Mammary epithelial cell (primary cell): ENCODE measurements at regions not wholly inside any gene's neighbourhood (a gene's known extent, or its start where the extent isn't known, plus 50 kb on each side); places are given as distances from the start of the nearest gene placed in this dataset.

Source experiments
- CTCF ChIP-seq, 2 donors: IDR thresholded peaks in 1 of 2; conservative IDR thresholded peaks in 1 of 2; 2 replicates each; pipeline ENCODE4 v1.5.1; 2011 to 2012; ENCODE audit warnings: inconsistent platforms in 2 of 2, low read length in 2 of 2, mild to moderate bottlenecking in 2 of 2, control low read depth in 1 of 2, low read depth in 1 of 2; ENCODE audit not compliant: insufficient read depth in 1 of 2; ENCODE audit errors: extremely low read depth in 1 of 2
- EZH2 ChIP-seq: IDR thresholded peaks from 2 replicates; pipeline ENCODE4 v1.6.1; 2012; ENCODE audit warnings: low read length, inconsistent platforms, borderline replicate concordance

GRCh38 chrX:139125916-139126315, 404.6 kb upstream of the F9 start:
- no peak for TF ChIP-seq EZH2
- no peak for TF ChIP-seq CTCF (conservative IDR thresholded peaks at IDR 0.05 in 1 of 2, IDR thresholded peaks at IDR 0.05 in 1 of 2; ENCODE audit: extremely low read depth in 1 of 2, insufficient read depth in 1 of 2, low read depth in 1 of 2, low read length in 2 of 2)
